ENCODE measurements at regions not wholly inside any gene's neighbourhood (a gene's known extent, or its start where the extent isn't known, plus 50 kb on each side); places are given as distances from the start of the nearest gene placed in this dataset.

DNA sequence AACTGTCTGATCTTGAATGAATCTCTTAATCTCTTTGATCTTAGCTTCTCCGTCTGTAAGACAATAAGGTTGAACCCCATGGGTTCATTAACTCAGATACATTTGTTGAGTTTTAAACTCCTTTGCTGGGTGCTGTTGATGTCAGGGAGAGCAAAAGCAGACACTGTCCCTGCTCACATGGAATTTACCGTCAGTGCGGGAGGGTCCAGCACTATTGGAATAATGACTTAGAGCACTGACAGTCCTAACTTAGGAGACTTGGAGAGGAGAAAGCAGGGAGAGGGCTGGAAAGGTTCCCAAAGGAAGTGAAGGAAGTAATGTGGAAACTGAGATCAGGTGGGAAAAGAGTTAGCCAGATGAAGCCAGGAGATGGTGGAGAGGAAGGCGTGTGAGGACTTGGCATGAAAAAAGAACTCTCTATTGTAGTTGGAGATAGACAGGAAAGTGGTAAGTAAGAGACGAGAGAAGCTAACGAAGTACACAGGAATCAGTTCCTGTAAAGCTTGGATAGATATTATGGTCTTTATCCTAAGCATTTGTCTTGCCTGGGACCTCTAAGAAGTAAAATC, 141.4 kb upstream of the SERTAD2 start:
- H2BK120ac ChIP-seq (ENCODE audit: low read depth, low read length): no peak overlapping the region
- no peak overlapping the region for H3K27ac ChIP-seq (replicated peaks; ENCODE audit: low read length)
- no peak overlapping the region for H2BK5ac ChIP-seq (ENCODE audit: low read length)
- no peaks in the 10 kb centered on the region for H3K79me1 ChIP-seq (ENCODE audit: low read depth, low read length)
- H3K18ac ChIP-seq (ENCODE audit: low read length): no peak overlapping the region
- H3K4me2 ChIP-seq (ENCODE audit: insufficient read depth, low read length, poor library complexity, severe bottlenecking): no peak overlapping the region
- peaks cover 0 to 42% (median 0%) of the 10 kb centered on the region in 3 experiments for H3K27me3 ChIP-seq (ENCODE audit: control insufficient read depth in 3 of 3, insufficient read depth in 3 of 3, low read depth in 1 of 3, low read length in 3 of 3)
- H2BK12ac ChIP-seq (ENCODE audit: low read length): no peak overlapping the region
- no peak overlapping the region for H2BK15ac ChIP-seq (ENCODE audit: low read length)
- no peak overlapping the region for H2AFZ ChIP-seq (ENCODE audit: low read length)
- no peak for DNase-seq (ENCODE audit: low spot score)
- no peak overlapping the region for H4K8ac ChIP-seq (ENCODE audit: low read depth, low read length)
- H3K9me3 ChIP-seq (replicated peaks in 1 of 2; ENCODE audit: control insufficient read depth in 2 of 2, insufficient read depth in 1 of 2, low read depth in 1 of 2, low read length in 2 of 2): no peaks in the 10 kb centered on the region
- no peak overlapping the region for H2AK5ac ChIP-seq (ENCODE audit: low read depth, low read length)
- WGBS, 2 donors (ENCODE audit: extremely low coverage in 2 of 2, insufficient read length in 2 of 2, insufficient replicate concordance in 1 of 2): no CpG with 5 or more reads among the region's 6 CpGs
- no peak overlapping the region for H3K4ac ChIP-seq (ENCODE audit: low read length)
- no peak overlapping the region for H3K9ac ChIP-seq (ENCODE audit: low read depth, low read length, poor library complexity)
- peaks cover 0 to 2% of the 10 kb centered on the region in 2 donors for H3K4me1 ChIP-seq (ENCODE audit: control insufficient read depth in 2 of 2, insufficient read depth in 1 of 2, low read depth in 1 of 2, low read length in 2 of 2)
- no peak overlapping the region for H3K14ac ChIP-seq (ENCODE audit: low read length)
- H4K91ac ChIP-seq (ENCODE audit: low read depth, low read length, poor library complexity): no peak overlapping the region
- H3K4me3 ChIP-seq (ENCODE audit: low read length in 2 of 2): no peak overlapping the region
- H3K36me3 ChIP-seq (replicated peaks in 1 of 2; ENCODE audit: control insufficient read depth in 2 of 2, insufficient read depth in 2 of 2, low read length in 2 of 2): no peaks in the 10 kb centered on the region
- H3K23ac ChIP-seq (ENCODE audit: low read depth, low read length, poor library complexity): no peak overlapping the region

GRCh38 chr2:64796926-64797325, 143.2 kb upstream of the SERTAD2 start:
- no peak overlapping the region for H3K4ac ChIP-seq (ENCODE audit: low read length)
- H2AFZ ChIP-seq (ENCODE audit: low read length): no peak overlapping the region
- no peak overlapping the region for H3K27ac ChIP-seq (replicated peaks; ENCODE audit: low read length)
- H2BK15ac ChIP-seq (ENCODE audit: low read length): no peak overlapping the region
- H3K4me3 ChIP-seq (ENCODE audit: low read length in 2 of 2): no peak overlapping the region
- WGBS, 2 donors (ENCODE audit: extremely low coverage in 2 of 2, insufficient read length in 2 of 2, insufficient replicate concordance in 1 of 2): 100% methylated on average over 1 of the region's 6 CpGs; no CpG with 5 or more reads in 1 of the 2 donors
- DNase-seq (ENCODE audit: low spot score): no peak
- no peak overlapping the region for H4K8ac ChIP-seq (ENCODE audit: low read depth, low read length)
- H3K23ac ChIP-seq (ENCODE audit: low read depth, low read length, poor library complexity): no peak overlapping the region
- H2BK5ac ChIP-seq (ENCODE audit: low read length): no peak overlapping the region
- no peaks in the 10 kb centered on the region for H3K36me3 ChIP-seq (replicated peaks in 1 of 2; ENCODE audit: control insufficient read depth in 2 of 2, insufficient read depth in 2 of 2, low read length in 2 of 2)
- H2AK5ac ChIP-seq (ENCODE audit: low read depth, low read length): no peak overlapping the region
- H3K27me3 ChIP-seq (ENCODE audit: control insufficient read depth in 3 of 3, insufficient read depth in 3 of 3, low read depth in 1 of 3, low read length in 3 of 3): peaks cover 0 to 46% (median 0%) of the 10 kb centered on the region in 3 experiments
- H3K9me3 ChIP-seq (replicated peaks in 1 of 2; ENCODE audit: control insufficient read depth in 2 of 2, insufficient read depth in 1 of 2, low read depth in 1 of 2, low read length in 2 of 2): no peaks in the 10 kb centered on the region
- no peak overlapping the region for H2BK120ac ChIP-seq (ENCODE audit: low read depth, low read length)
- H3K4me2 ChIP-seq (ENCODE audit: insufficient read depth, low read length, poor library complexity, severe bottlenecking): no peak overlapping the region
- H2BK12ac ChIP-seq (ENCODE audit: low read length): no peak overlapping the region
- H3K4me1 ChIP-seq (ENCODE audit: control insufficient read depth in 2 of 2, insufficient read depth in 1 of 2, low read depth in 1 of 2, low read length in 2 of 2): peaks cover 0 to 2% of the 10 kb centered on the region in 2 donors
- H4K91ac ChIP-seq (ENCODE audit: low read depth, low read length, poor library complexity): no peak overlapping the region
- no peak overlapping the region for H3K9ac ChIP-seq (ENCODE audit: low read depth, low read length, poor library complexity)
- H3K18ac ChIP-seq (ENCODE audit: low read length): no peak overlapping the region
- no peaks in the 10 kb centered on the region for H3K79me1 ChIP-seq (ENCODE audit: low read depth, low read length)
- H3K14ac ChIP-seq (ENCODE audit: low read length): no peak overlapping the region

- Histone ChIP-seq H3K27me3 (ENCODE audit: control insufficient read depth in 3 of 3, insufficient read depth in 3 of 3, low read depth in 1 of 3, low read length in 3 of 3) (peaks cover 0 to 43% (median 0%) of the 10 kb centered on the region in 3 experiments), H3K4ac (ENCODE audit: low read length) (no peak overlapping the region), H3K79me1 (ENCODE audit: low read depth, low read length) (no peaks in the 10 kb centered on the region), H2AK5ac (ENCODE audit: low read depth, low read length) (no peak overlapping the region), H3K9me3 (replicated peaks in 1 of 2; ENCODE audit: control insufficient read depth in 2 of 2, insufficient read depth in 1 of 2, low read depth in 1 of 2, low read length in 2 of 2) (no peaks in the 10 kb centered on the region), H3K4me3 (ENCODE audit: low read length in 2 of 2) (no peak overlapping the region), H3K27ac (replicated peaks; ENCODE audit: low read length) (no peak overlapping the region), H3K36me3 (replicated peaks in 1 of 2; ENCODE audit: control insufficient read depth in 2 of 2, insufficient read depth in 2 of 2, low read length in 2 of 2) (no peaks in the 10 kb centered on the region), H4K91ac (ENCODE audit: low read depth, low read length, poor library complexity) (no peak overlapping the region), H2AFZ (ENCODE audit: low read length) (no peak overlapping the region), H3K4me2 (ENCODE audit: insufficient read depth, low read length, poor library complexity, severe bottlenecking) (no peak overlapping the region), H2BK12ac (ENCODE audit: low read length) (no peak overlapping the region), H2BK15ac (ENCODE audit: low read length) (no peak overlapping the region), H3K23ac (ENCODE audit: low read depth, low read length, poor library complexity) (no peak overlapping the region), H3K14ac (ENCODE audit: low read length) (no peak overlapping the region), H3K4me1 (ENCODE audit: control insufficient read depth in 2 of 2, insufficient read depth in 1 of 2, low read depth in 1 of 2, low read length in 2 of 2) (peaks cover 0 to 2% of the 10 kb centered on the region in 2 donors), H3K9ac (ENCODE audit: low read depth, low read length, poor library complexity) (no peak overlapping the region), H4K8ac (ENCODE audit: low read depth, low read length) (no peak overlapping the region), H3K18ac (ENCODE audit: low read length) (no peak overlapping the region), H2BK120ac (ENCODE audit: low read depth, low read length) (no peak overlapping the region), H2BK5ac (ENCODE audit: low read length) (no peak overlapping the region)
- no CpG with 5 or more reads among the region's 4 CpGs for WGBS, 2 donors (ENCODE audit: extremely low coverage in 2 of 2, insufficient read length in 2 of 2, insufficient replicate concordance in 1 of 2)
- DNase-seq (ENCODE audit: low spot score): no peak
These were observed 144.3 kb upstream of the SERTAD2 start for GRCh38 chr2:64797881-64798575.

- no peak overlapping the region for H2BK15ac ChIP-seq (ENCODE audit: low read length)
- H2BK12ac ChIP-seq (ENCODE audit: low read length): no peak overlapping the region
- H4K8ac ChIP-seq (ENCODE audit: low read depth, low read length): no peak overlapping the region
- no peak overlapping the region for H3K9ac ChIP-seq (ENCODE audit: low read depth, low read length, poor library complexity)
- H3K27me3 ChIP-seq (ENCODE audit: control insufficient read depth in 3 of 3, insufficient read depth in 3 of 3, low read depth in 1 of 3, low read length in 3 of 3): peaks cover 0 to 40% (median 0%) of the 10 kb centered on the region in 3 experiments
- no peak overlapping the region for H3K4me2 ChIP-seq (ENCODE audit: insufficient read depth, low read length, poor library complexity, severe bottlenecking)
- H3K4me3 ChIP-seq (ENCODE audit: low read length in 2 of 2): no peak overlapping the region
- H3K9me3 ChIP-seq (replicated peaks in 1 of 2; ENCODE audit: control insufficient read depth in 2 of 2, insufficient read depth in 1 of 2, low read depth in 1 of 2, low read length in 2 of 2): no peaks in the 10 kb centered on the region
- no peaks in the 10 kb centered on the region for H3K36me3 ChIP-seq (replicated peaks in 1 of 2; ENCODE audit: control insufficient read depth in 2 of 2, insufficient read depth in 2 of 2, low read length in 2 of 2)
- no CpG with 5 or more reads among the region's 4 CpGs for WGBS, 2 donors (ENCODE audit: extremely low coverage in 2 of 2, insufficient read length in 2 of 2, insufficient replicate concordance in 1 of 2)
- DNase-seq (ENCODE audit: low spot score): no peak
- H2BK5ac ChIP-seq (ENCODE audit: low read length): no peak overlapping the region
- no peak overlapping the region for H3K4ac ChIP-seq (ENCODE audit: low read length)
- no peak overlapping the region for H3K27ac ChIP-seq (replicated peaks; ENCODE audit: low read length)
- no peak overlapping the region for H3K14ac ChIP-seq (ENCODE audit: low read length)
- no peak overlapping the region for H4K91ac ChIP-seq (ENCODE audit: low read depth, low read length, poor library complexity)
- H3K79me1 ChIP-seq (ENCODE audit: low read depth, low read length): no peaks in the 10 kb centered on the region
- no peak overlapping the region for H2BK120ac ChIP-seq (ENCODE audit: low read depth, low read length)
- H3K23ac ChIP-seq (ENCODE audit: low read depth, low read length, poor library complexity): no peak overlapping the region
- no peak overlapping the region for H3K18ac ChIP-seq (ENCODE audit: low read length)
- H3K4me1 ChIP-seq (ENCODE audit: control insufficient read depth in 2 of 2, insufficient read depth in 1 of 2, low read depth in 1 of 2, low read length in 2 of 2): peaks cover 0 to 2% of the 10 kb centered on the region in 2 donors
- H2AFZ ChIP-seq (ENCODE audit: low read length): no peak overlapping the region
- no peak overlapping the region for H2AK5ac ChIP-seq (ENCODE audit: low read depth, low read length)
These were observed 146.0 kb upstream of the SERTAD2 start for GRCh38 chr2:64799592-64800252.
